Osteoblast (primary cell): ENCODE measurements at regions not wholly inside any gene's neighbourhood (a gene's known extent, or its start where the extent isn't known, plus 50 kb on each side); places are given as distances from the start of the nearest gene placed in this dataset.
"Not testable (repeated sequence)": the region's sequence is repeated elsewhere in the genome, so short reads cannot be mapped to it uniquely, and the experiment has no call there.

Source experiments
- DNase-seq: peaks from one replicate; pipeline ENCODE4 v3.0.0; 2011; ENCODE audit warnings: low spot score, mixed read lengths; ENCODE audit not compliant: insufficient read length; ENCODE audit errors: missing footprints
- H2AFZ ChIP-seq: 2 replicates; pipeline ENCODE4 v1.6.0; 2011; ENCODE audit warnings: mild to moderate bottlenecking, low read length
- H3K27ac ChIP-seq: 2 replicates; pipeline ENCODE4 v1.5.1; 2011; ENCODE audit warnings: mild to moderate bottlenecking, low read depth, low read length, moderate library complexity
- H3K27me3 ChIP-seq: 2 replicates; pipeline ENCODE4 v1.6.0; 2012; ENCODE audit warnings: mild to moderate bottlenecking, control low read depth, inconsistent platforms, low read length, moderate library complexity; ENCODE audit not compliant: insufficient read depth
- H3K36me3 ChIP-seq: 2 replicates; pipeline ENCODE4 v1.5.1; 2011; ENCODE audit warnings: mild to moderate bottlenecking, low read length, control low read depth, moderate library complexity; ENCODE audit not compliant: insufficient read depth
- H3K4me1 ChIP-seq: 2 replicates; pipeline ENCODE4 v1.5.1; 2011; ENCODE audit warnings: mild to moderate bottlenecking, low read length, control low read depth, moderate library complexity; ENCODE audit not compliant: insufficient read depth
- H3K4me2 ChIP-seq: 2 replicates; pipeline ENCODE4 v1.6.0; 2011; ENCODE audit warnings: mild to moderate bottlenecking, low read length; ENCODE audit not compliant: insufficient read depth
- H3K4me3 ChIP-seq: fragments of 200-600 bp; sonication (generic); 3 replicates; pipeline ENCODE4 v1.5.1; 2012; ENCODE audit warnings: mild to moderate bottlenecking, low read length, inconsistent platforms; ENCODE audit not compliant: insufficient read depth
- H3K79me2 ChIP-seq: 2 replicates; pipeline ENCODE4 v1.6.0; 2012; ENCODE audit warnings: mild to moderate bottlenecking, low read length, control low read depth, inconsistent platforms; ENCODE audit not compliant: insufficient read depth
- H3K9me3 ChIP-seq: 2 replicates; pipeline ENCODE4 v1.5.1; 2011; ENCODE audit warnings: low read depth, low read length, control low read depth
- H4K20me1 ChIP-seq: 2 replicates; pipeline ENCODE4 v1.6.0; 2012; ENCODE audit warnings: mild to moderate bottlenecking, low read length, control low read depth; ENCODE audit not compliant: insufficient read depth
- TF ChIP-seq, protein P1 (sequence below): IDR thresholded peaks from 2 replicates; pipeline ENCODE4 v1.5.1; 2011; ENCODE audit warnings: mild to moderate bottlenecking, low read depth, low read length, moderate library complexity; ENCODE audit errors: extremely low read depth

DNA sequence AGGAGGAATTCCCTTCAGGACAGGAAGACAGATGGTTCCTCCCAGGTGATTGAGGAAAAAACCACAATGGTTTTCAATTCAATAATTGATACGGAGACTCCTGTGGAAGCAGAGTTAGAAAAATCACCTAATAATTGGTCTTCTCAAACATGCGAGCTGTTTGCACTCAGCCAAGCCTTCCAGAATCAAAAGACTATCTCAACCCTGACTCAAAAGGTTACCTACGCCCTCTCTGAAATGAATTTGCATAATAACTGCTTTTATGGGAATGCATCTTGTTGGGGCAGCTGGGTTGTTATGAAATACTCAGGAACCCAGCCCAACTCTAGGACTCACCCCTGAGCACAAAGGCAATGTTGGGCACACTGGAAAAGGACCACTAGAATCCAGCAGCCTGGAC is 66.9 kb upstream of the ARSJ start:
- Histone ChIP-seq H4K20me1 (no peaks in the 10 kb centered on the region), H3K27me3 (no peaks in the 10 kb centered on the region), H3K27ac (no peak overlapping the region), H2AFZ (no peak overlapping the region), H3K36me3 (no peaks in the 10 kb centered on the region), H3K4me1 (no peaks in the 10 kb centered on the region), H3K4me3 (no peak overlapping the region), H3K79me2 (no peaks in the 10 kb centered on the region), H3K9me3 (no peaks in the 10 kb centered on the region), H3K4me2 (no peak overlapping the region)
- no peak for DNase-seq
- TF ChIP-seq, protein P1, sequence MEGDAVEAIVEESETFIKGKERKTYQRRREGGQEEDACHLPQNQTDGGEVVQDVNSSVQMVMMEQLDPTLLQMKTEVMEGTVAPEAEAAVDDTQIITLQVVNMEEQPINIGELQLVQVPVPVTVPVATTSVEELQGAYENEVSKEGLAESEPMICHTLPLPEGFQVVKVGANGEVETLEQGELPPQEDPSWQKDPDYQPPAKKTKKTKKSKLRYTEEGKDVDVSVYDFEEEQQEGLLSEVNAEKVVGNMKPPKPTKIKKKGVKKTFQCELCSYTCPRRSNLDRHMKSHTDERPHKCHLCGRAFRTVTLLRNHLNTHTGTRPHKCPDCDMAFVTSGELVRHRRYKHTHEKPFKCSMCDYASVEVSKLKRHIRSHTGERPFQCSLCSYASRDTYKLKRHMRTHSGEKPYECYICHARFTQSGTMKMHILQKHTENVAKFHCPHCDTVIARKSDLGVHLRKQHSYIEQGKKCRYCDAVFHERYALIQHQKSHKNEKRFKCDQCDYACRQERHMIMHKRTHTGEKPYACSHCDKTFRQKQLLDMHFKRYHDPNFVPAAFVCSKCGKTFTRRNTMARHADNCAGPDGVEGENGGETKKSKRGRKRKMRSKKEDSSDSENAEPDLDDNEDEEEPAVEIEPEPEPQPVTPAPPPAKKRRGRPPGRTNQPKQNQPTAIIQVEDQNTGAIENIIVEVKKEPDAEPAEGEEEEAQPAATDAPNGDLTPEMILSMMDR: no peak

DNA sequence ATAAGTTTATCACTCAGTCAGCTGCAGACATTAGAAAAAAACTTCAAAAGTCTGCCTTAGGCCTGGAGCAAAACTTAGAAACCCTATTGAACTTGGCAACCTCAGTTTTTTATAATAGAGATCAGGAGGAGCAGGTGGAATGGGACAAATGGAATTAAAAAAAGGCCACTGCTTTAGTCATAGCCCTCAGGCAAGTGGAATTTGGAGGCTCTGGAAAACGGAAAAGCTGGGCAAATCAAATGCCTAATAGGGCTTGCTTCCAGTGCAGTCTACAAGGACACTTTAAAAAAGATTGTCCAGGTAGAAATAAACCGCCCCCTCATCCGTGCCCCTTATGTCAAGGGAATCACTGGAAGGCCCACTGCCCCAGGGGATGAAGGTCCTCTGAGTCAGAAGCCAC is 68.7 kb upstream of the ARSJ start:
- H3K9me3 ChIP-seq, H3K27me3 ChIP-seq, DNase-seq, H3K27ac ChIP-seq, H4K20me1 ChIP-seq, H3K4me1 ChIP-seq, H3K4me2 ChIP-seq, H3K4me3 ChIP-seq, H3K79me2 ChIP-seq, H2AFZ ChIP-seq, H3K36me3 ChIP-seq: not testable (repeated sequence)

DNA sequence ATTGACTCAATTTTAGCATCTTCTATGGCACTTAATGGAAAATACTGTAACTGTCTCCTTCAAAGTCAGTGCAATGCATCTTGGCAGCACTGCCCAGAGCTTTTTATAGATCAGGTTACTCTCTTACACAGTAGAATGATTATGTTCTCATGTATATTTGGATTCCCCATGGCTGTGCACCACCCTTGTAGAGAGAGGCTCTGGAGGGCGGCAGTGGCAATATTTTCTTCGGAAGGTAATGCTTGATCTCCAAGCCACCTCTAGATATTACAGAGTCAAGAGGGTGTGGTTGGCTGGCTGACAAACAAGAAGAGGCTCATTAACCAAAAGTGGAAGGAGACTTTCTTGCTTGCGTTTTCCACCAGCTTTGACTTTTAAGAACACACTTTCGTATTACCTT is 72.8 kb upstream of the ARSJ start:
- Histone ChIP-seq H3K27me3 (no peaks in the 10 kb centered on the region), H3K9me3 (no peaks in the 10 kb centered on the region)

DNA sequence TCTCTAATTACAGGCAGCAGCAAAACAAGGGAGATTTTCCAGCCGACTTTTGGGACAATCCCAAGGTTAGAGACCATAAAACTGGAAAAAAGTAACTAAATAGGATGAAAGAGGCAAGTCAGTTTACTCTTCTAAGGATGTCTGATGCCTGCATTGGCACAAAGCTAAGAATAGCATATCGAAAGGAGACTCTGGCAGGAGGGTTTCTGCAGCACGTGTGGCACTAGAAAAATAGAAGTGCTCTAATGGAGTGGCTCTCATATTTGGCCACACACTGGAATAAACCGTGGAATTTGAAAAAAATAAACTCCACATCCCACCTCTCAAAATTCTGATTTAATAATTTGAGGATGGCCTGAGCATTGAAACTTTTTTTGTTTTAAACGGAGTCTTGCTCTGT is 77.2 kb upstream of the ARSJ start:
- H3K4me3 ChIP-seq: no peak overlapping the region
- TF ChIP-seq, protein P1: no peak
- DNase-seq: no peak
- H3K36me3 ChIP-seq: no peaks in the 10 kb centered on the region
- H3K4me1 ChIP-seq: no peaks in the 10 kb centered on the region
- no peaks in the 10 kb centered on the region for H3K27me3 ChIP-seq
- H3K27ac ChIP-seq: no peak overlapping the region
- H3K4me2 ChIP-seq: no peak overlapping the region
- H4K20me1 ChIP-seq: no peaks in the 10 kb centered on the region
- no peaks in the 10 kb centered on the region for H3K9me3 ChIP-seq
- no peaks in the 10 kb centered on the region for H3K79me2 ChIP-seq
- H2AFZ ChIP-seq: peak overlapping the region; percentile 42

More for the DNA sequence above, 72.8 kb upstream of the ARSJ start:
- Histone ChIP-seq H3K79me2 (no peaks in the 10 kb centered on the region), H4K20me1 (no peaks in the 10 kb centered on the region), H3K36me3 (no peaks in the 10 kb centered on the region), H3K4me3 (no peak overlapping the region), H2AFZ (no peak overlapping the region), H3K27ac (no peak overlapping the region), H3K4me2 (no peak overlapping the region), H3K4me1 (no peaks in the 10 kb centered on the region)
- TF ChIP-seq, protein P1: no peak
- no peak for DNase-seq
